HEK293 (cell line): ENCODE measurements at regions not wholly inside any gene's neighbourhood (a gene's known extent, or its start where the extent isn't known, plus 50 kb on each side); places are given as distances from the start of the nearest gene placed in this dataset.

ENCODE experiments used
- HOXD13 ChIP-seq: sonication (generic); formaldehyde crosslinking; IDR thresholded peaks from 2 replicates; pipeline ENCODE4 v1.8.0; 2022; ENCODE audit warnings: missing genetic modification reagents, borderline replicate concordance
- KLF1 ChIP-seq: fragments of 450-650 bp; formaldehyde crosslinking; IDR thresholded peaks from 2 replicates; pipeline ENCODE4 v1.5.1; 2016; ENCODE audit warnings: missing biosample characterization, missing genetic modification characterization
- KLF9 ChIP-seq: fragments of 450-650 bp; formaldehyde crosslinking; IDR thresholded peaks from 2 replicates; pipeline ENCODE4 v1.5.1; 2016; ENCODE audit warnings: missing biosample characterization, missing genetic modification characterization, low read depth
- SP2 ChIP-seq: fragments of 450-650 bp; formaldehyde crosslinking; IDR thresholded peaks from 2 replicates; pipeline ENCODE4 v1.5.1; 2016; ENCODE audit warnings: missing biosample characterization, missing genetic modification characterization
- ZBTB21 ChIP-seq: fragments of 450-650 bp; formaldehyde crosslinking; IDR thresholded peaks from 2 replicates; pipeline ENCODE4 v1.5.1; 2017; ENCODE audit warnings: missing biosample characterization, missing genetic modification characterization
- ZNF24 ChIP-seq: fragments of 450-650 bp; formaldehyde crosslinking; IDR thresholded peaks from 2 replicates; pipeline ENCODE4 v1.5.1; 2016; ENCODE audit warnings: missing biosample characterization, missing genetic modification characterization
- ZNF324 ChIP-seq: fragments of 450-650 bp; formaldehyde crosslinking; IDR thresholded peaks from 2 replicates; pipeline ENCODE4 v1.5.1; 2016; ENCODE audit warnings: missing biosample characterization, missing genetic modification characterization
- ZNF354C ChIP-seq: fragments of 450-650 bp; formaldehyde crosslinking; IDR thresholded peaks from 2 replicates; pipeline ENCODE4 v1.5.1; 2016; ENCODE audit warnings: missing biosample characterization, missing genetic modification characterization, low read depth, borderline replicate concordance
- ZNF561 ChIP-seq: fragments of 450-650 bp; IDR thresholded peaks from 2 replicates; pipeline ENCODE4 v1.5.1; 2018; ENCODE audit warnings: missing biosample characterization, missing genetic modification characterization, borderline replicate concordance
- ZNF639 ChIP-seq: fragments of 450-650 bp; formaldehyde crosslinking; IDR thresholded peaks from 2 replicates; pipeline ENCODE4 v1.5.1; 2016; ENCODE audit warnings: missing biosample characterization, missing genetic modification characterization
- ZSCAN18 ChIP-seq: fragments of 450-650 bp; formaldehyde crosslinking; IDR thresholded peaks from 2 replicates; pipeline ENCODE4 v1.5.1; 2016; ENCODE audit warnings: missing biosample characterization, missing genetic modification characterization
- TF ChIP-seq, protein P1 (sequence below): fragments of 450-650 bp; formaldehyde crosslinking; IDR thresholded peaks from 2 replicates; pipeline ENCODE4 v1.5.1; 2016; ENCODE audit warnings: missing biosample characterization, missing genetic modification characterization
- TF ChIP-seq, protein P2 (sequence below): fragments of 450-650 bp; IDR thresholded peaks from 2 replicates; pipeline ENCODE4 v1.5.1; 2018; ENCODE audit warnings: missing biosample characterization, missing genetic modification characterization

GRCh38 chr5:82596451-82596850 lies 318.3 kb upstream of the RPS23 start:
- TF ChIP-seq ZNF639 (no peak), ZNF324 (tag by site-specific recombination) (no peak), KLF1 (no peak), ZSCAN18 (no peak), ZNF354C (tag by site-specific recombination) (no peak), KLF9 (no peak), HOXD13 (CRISPR knock-in tag) (no peak), ZNF561 (tag by site-specific recombination) (no peak), ZNF24 (no peak), ZBTB21 (tag by site-specific recombination) (no peak), SP2 (tag by site-specific recombination) (no peak)
- TF ChIP-seq, protein P1, sequence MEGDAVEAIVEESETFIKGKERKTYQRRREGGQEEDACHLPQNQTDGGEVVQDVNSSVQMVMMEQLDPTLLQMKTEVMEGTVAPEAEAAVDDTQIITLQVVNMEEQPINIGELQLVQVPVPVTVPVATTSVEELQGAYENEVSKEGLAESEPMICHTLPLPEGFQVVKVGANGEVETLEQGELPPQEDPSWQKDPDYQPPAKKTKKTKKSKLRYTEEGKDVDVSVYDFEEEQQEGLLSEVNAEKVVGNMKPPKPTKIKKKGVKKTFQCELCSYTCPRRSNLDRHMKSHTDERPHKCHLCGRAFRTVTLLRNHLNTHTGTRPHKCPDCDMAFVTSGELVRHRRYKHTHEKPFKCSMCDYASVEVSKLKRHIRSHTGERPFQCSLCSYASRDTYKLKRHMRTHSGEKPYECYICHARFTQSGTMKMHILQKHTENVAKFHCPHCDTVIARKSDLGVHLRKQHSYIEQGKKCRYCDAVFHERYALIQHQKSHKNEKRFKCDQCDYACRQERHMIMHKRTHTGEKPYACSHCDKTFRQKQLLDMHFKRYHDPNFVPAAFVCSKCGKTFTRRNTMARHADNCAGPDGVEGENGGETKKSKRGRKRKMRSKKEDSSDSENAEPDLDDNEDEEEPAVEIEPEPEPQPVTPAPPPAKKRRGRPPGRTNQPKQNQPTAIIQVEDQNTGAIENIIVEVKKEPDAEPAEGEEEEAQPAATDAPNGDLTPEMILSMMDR, result no peak
- TF ChIP-seq, protein P2, sequence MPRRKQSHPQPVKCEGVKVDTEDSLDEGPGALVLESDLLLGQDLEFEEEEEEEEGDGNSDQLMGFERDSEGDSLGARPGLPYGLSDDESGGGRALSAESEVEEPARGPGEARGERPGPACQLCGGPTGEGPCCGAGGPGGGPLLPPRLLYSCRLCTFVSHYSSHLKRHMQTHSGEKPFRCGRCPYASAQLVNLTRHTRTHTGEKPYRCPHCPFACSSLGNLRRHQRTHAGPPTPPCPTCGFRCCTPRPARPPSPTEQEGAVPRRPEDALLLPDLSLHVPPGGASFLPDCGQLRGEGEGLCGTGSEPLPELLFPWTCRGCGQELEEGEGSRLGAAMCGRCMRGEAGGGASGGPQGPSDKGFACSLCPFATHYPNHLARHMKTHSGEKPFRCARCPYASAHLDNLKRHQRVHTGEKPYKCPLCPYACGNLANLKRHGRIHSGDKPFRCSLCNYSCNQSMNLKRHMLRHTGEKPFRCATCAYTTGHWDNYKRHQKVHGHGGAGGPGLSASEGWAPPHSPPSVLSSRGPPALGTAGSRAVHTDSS (tag by site-specific recombination), result no peak
